Mammary epithelial cell (primary cell): ENCODE measurements at regions not wholly inside any gene's neighbourhood (a gene's known extent, or its start where the extent isn't known, plus 50 kb on each side); places are given as distances from the start of the nearest gene placed in this dataset.

Source experiments
- CTCF ChIP-seq, 2 donors: IDR thresholded peaks in 1 of 2; conservative IDR thresholded peaks in 1 of 2; 2 replicates each; pipeline ENCODE4 v1.5.1; 2011 to 2012; ENCODE audit warnings: inconsistent platforms in 2 of 2, low read length in 2 of 2, mild to moderate bottlenecking in 2 of 2, control low read depth in 1 of 2, low read depth in 1 of 2; ENCODE audit not compliant: insufficient read depth in 1 of 2; ENCODE audit errors: extremely low read depth in 1 of 2
- EZH2 ChIP-seq: IDR thresholded peaks from 2 replicates; pipeline ENCODE4 v1.6.1; 2012; ENCODE audit warnings: low read length, inconsistent platforms, borderline replicate concordance

DNA sequence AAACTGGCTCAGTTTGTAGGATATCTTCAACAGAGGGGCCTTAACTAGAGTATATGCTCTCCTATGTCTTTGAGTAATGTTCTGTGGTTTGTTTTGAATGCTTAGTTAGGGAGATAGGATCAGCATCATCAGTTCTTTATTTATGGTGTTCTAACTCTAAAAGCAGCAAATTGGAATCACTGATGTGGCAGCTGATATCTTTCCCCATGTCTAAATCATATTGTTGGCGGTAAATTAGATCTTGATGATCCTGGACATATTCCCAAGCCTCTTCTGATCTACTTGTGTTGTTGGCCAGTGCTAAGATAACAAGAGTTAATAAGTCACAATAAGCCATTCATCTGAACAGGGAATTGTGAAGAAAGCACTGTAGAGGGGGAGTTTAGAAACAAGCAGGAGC is 332.4 kb upstream of the DAB2 start:
- TF ChIP-seq CTCF (conservative IDR thresholded peaks at IDR 0.05 in 1 of 2, IDR thresholded peaks at IDR 0.05 in 1 of 2; ENCODE audit: extremely low read depth in 1 of 2, insufficient read depth in 1 of 2, low read depth in 1 of 2, low read length in 2 of 2) (no peak), EZH2 (no peak)
